Transverse colon (tissue), 4 donors: ENCODE measurements at regions not wholly inside any gene's neighbourhood (a gene's known extent, or its start where the extent isn't known, plus 50 kb on each side); places are given as distances from the start of the nearest gene placed in this dataset.

Source experiments
- CTCF ChIP-seq, 5 experiments: fragments of 200-600 bp in 3 of 5; fragments of 450-650 bp in 2 of 5; sonication (generic) in 3 of 5; IDR thresholded peaks; 1 replicate in 2 of 5; 2 replicates in 3 of 5; pipeline ENCODE4 v1.5.1; 2016 to 2017; ENCODE audit warnings: antibody characterized with exemption in 5 of 5, inconsistent platforms in 3 of 5, mild to moderate bottlenecking in 2 of 5, moderate library complexity in 1 of 5
- POLR2A ChIP-seq: fragments of 450-650 bp; IDR thresholded peaks from one replicate; pipeline ENCODE4 v1.6.1; 2016; ENCODE audit warnings: antibody characterized with exemption, mild to moderate bottlenecking, moderate library complexity
- POLR2AphosphoS5 ChIP-seq, 3 donors: sonication (generic); formaldehyde crosslinking; IDR thresholded peaks; one replicate each; pipeline ENCODE4 v1.6.1; 2016; ENCODE audit warnings: antibody characterized with exemption in 3 of 3

- TF ChIP-seq POLR2AphosphoS5 (IDR thresholded peaks at IDR 0.05) (no peak), CTCF (IDR thresholded peaks at IDR 0.05) (no peak), POLR2A (no peak)
These were observed 50.2 kb upstream of the CAST start for GRCh38 chr5:96611946-96612345.
